Body of pancreas (tissue), 4 donors: ENCODE measurements at regions not wholly inside any gene's neighbourhood (a gene's known extent, or its start where the extent isn't known, plus 50 kb on each side); places are given as distances from the start of the nearest gene placed in this dataset.

Experiments
- ATAC-seq: fragments of 150-250 bp; one replicate; pipeline ENCODE4 v1.9.1; 2016
- DNase-seq, 4 donors: peaks; one replicate each; pipeline ENCODE4 v3.0.0-alpha.2; 2019
- H3K27ac ChIP-seq, 4 donors: fragments of 200-600 bp; sonication (generic); 1 replicate in 3 of 4; 2 replicates in 1 of 4; pipeline versions ENCODE4 v1.5.1 to v1.6.1; 2016 to 2019; ENCODE audit warnings: mild to moderate bottlenecking in 1 of 4, mixed read lengths in 1 of 4, moderate library complexity in 1 of 4
- H3K27me3 ChIP-seq, 2 donors: fragments of 200-600 bp; sonication (generic); one replicate each; pipeline ENCODE4 v1.6.0; 2016; ENCODE audit warnings: mild to moderate bottlenecking in 1 of 2
- H3K36me3 ChIP-seq, 2 donors: fragments of 200-600 bp; sonication (generic); replicated peaks in 1 of 2; 2 replicates each; pipeline ENCODE4 v1.5.1; 2016; ENCODE audit warnings: low read depth in 2 of 2; ENCODE audit not compliant: insufficient read depth in 1 of 2
- H3K4me1 ChIP-seq: fragments of 200-600 bp; sonication (generic); one replicate; pipeline ENCODE4 v1.6.0; 2016
- H3K4me3 ChIP-seq, 2 donors: fragments of 200-600 bp; sonication (generic); 1 replicate in 1 of 2; 2 replicates in 1 of 2; pipeline ENCODE4 v1.5.1; 2016 to 2019
- H3K9me3 ChIP-seq, 3 donors: fragments of 200-600 bp; sonication (generic); 1 replicate in 2 of 3; 2 replicates in 1 of 3; pipeline ENCODE4 v1.5.1; 2016
- CTCF ChIP-seq, 7 experiments: fragments of 450-650 bp in 4 of 7; fragments of 200-600 bp in 3 of 7; sonication (generic) in 3 of 7; IDR thresholded peaks; one replicate each; pipeline ENCODE4 v1.5.1; 2016 to 2019; ENCODE audit warnings: antibody characterized with exemption in 7 of 7
- POLR2A ChIP-seq, 3 donors: fragments of 450-650 bp; IDR thresholded peaks; one replicate each; pipeline ENCODE4 v1.6.1; 2016; ENCODE audit warnings: antibody characterized with exemption in 3 of 3, mild to moderate bottlenecking in 2 of 3
- WGBS, 2 donors: methylation state at CpG; one replicate each; pipeline ENCODE4 v1.1.5; 2017; 5-methylcytosine and 5-hydroxymethylcytosine counted together
- intact Hi-C: fragments of 100-400 bp; cut with DNase I; formaldehyde crosslinking; loops from one replicate; pipeline ENCODE4 v1.15.1; 2023

GRCh38 chr5:17355586-17356346 is 138.3 kb downstream of the BASP1 start:
- Histone ChIP-seq H3K9me3 (peaks cover 0 to 5% (median 0%) of the 10 kb centered on the region in 3 donors), H3K4me1 (no peaks in the 10 kb centered on the region), H3K36me3 (no peaks in the 10 kb centered on the region), H3K27ac (no peak overlapping the region), H3K27me3 (no peaks in the 10 kb centered on the region), H3K4me3 (no peak overlapping the region)
- no peak for TF ChIP-seq POLR2A (IDR thresholded peaks at IDR 0.05)
- no peak for TF ChIP-seq CTCF (IDR thresholded peaks at IDR 0.05)
- no peak for ATAC-seq
- 65 to 73% methylated on average over 3 of the region's 3 CpGs for WGBS, 2 donors
- DNase-seq: no peak
- intact Hi-C loops: no loop called here

GRCh38 chr5:17356551-17356950 is 139.1 kb downstream of the BASP1 start:
- intact Hi-C loops: no loop called here

GRCh38 chr5:17357504-17357903 is 140.1 kb downstream of the BASP1 start:
- WGBS, 2 donors: 64 to 80% methylated on average over 3 of the region's 3 CpGs
- H3K36me3 ChIP-seq: no peaks in the 10 kb centered on the region
- intact Hi-C loops: no loop called here
- H3K4me3 ChIP-seq: no peak overlapping the region
- peaks cover 0 to 5% (median 0%) of the 10 kb centered on the region in 3 donors for H3K9me3 ChIP-seq
- TF ChIP-seq POLR2A (IDR thresholded peaks at IDR 0.05) (no peak), CTCF (IDR thresholded peaks at IDR 0.05) (no peak)
- ATAC-seq (no peak), DNase-seq (no peak)
- H3K27me3 ChIP-seq: no peaks in the 10 kb centered on the region
- no peaks in the 10 kb centered on the region for H3K4me1 ChIP-seq
- H3K27ac ChIP-seq: no peak overlapping the region

More at GRCh38 chr5:17356551-17356950, 139.1 kb downstream of the BASP1 start:
- no peaks in the 10 kb centered on the region for H3K36me3 ChIP-seq
- no peaks in the 10 kb centered on the region for H3K27me3 ChIP-seq
- peaks cover 0 to 5% (median 0%) of the 10 kb centered on the region in 3 donors for H3K9me3 ChIP-seq
- no peaks in the 10 kb centered on the region for H3K4me1 ChIP-seq
- H3K4me3 ChIP-seq: no peak overlapping the region
- ATAC-seq (no peak), DNase-seq (no peak)
- TF ChIP-seq CTCF (IDR thresholded peaks at IDR 0.05) (no peak), POLR2A (IDR thresholded peaks at IDR 0.05) (no peak)
- H3K27ac ChIP-seq: no peak overlapping the region
- 36 to 70% methylated on average over 1 of the region's 1 CpG for WGBS, 2 donors

GRCh38 chr5:17358031-17358430 is 140.0 kb upstream of the TAF11L2 start:
- Histone ChIP-seq H3K27me3 (no peaks in the 10 kb centered on the region), H3K4me1 (no peaks in the 10 kb centered on the region), H3K4me3 (no peak overlapping the region), H3K36me3 (no peaks in the 10 kb centered on the region), H3K9me3 (peaks cover 0 to 5% (median 0%) of the 10 kb centered on the region in 3 donors), H3K27ac (no peak overlapping the region)
- intact Hi-C loops: no loop called here
- ATAC-seq: no peak
- 67 to 83% methylated on average over 3 of the region's 3 CpGs for WGBS, 2 donors
- TF ChIP-seq POLR2A (IDR thresholded peaks at IDR 0.05) (no peak), CTCF (IDR thresholded peaks at IDR 0.05) (no peak)
- no peak for DNase-seq
